ENCODE measurements at regions not wholly inside any gene's neighbourhood (a gene's known extent, or its start where the extent isn't known, plus 50 kb on each side); places are given as distances from the start of the nearest gene placed in this dataset.
"Not testable (repeated sequence)": the region's sequence is repeated elsewhere in the genome, so short reads cannot be mapped to it uniquely, and the experiment has no call there.

- no peak for DNase-seq (ENCODE audit: low read depth in 1 of 2, low spot score in 1 of 2)
Measured at GRCh38 chr1:189654906-189655305, 822.8 kb downstream of the BRINP3 start.

- DNase-seq (ENCODE audit: low read depth in 1 of 2, low spot score in 1 of 2), result no peak
Measured at GRCh38 chr1:189656628-189657530, 820.8 kb downstream of the BRINP3 start.

- no peak for DNase-seq (ENCODE audit: low read depth in 1 of 2, low spot score in 1 of 2)
Measured at GRCh38 chr1:189657715-189658114, 819.9 kb downstream of the BRINP3 start.

GRCh38 chr1:189658381-189658780, 819.3 kb downstream of the BRINP3 start:
- no peak for DNase-seq (ENCODE audit: low read depth in 1 of 2, low spot score in 1 of 2)

- DNase-seq (ENCODE audit: low read depth in 1 of 2, low spot score in 1 of 2), result no peak
Measured at GRCh38 chr1:189659731-189660130, 817.9 kb downstream of the BRINP3 start.

- no peak for DNase-seq (ENCODE audit: low read depth in 1 of 2, low spot score in 1 of 2)
Measured at GRCh38 chr1:189662190-189662589, 815.5 kb downstream of the BRINP3 start.

- no peak for DNase-seq (ENCODE audit: low read depth in 1 of 2, low spot score in 1 of 2)
Measured at GRCh38 chr1:189669846-189670245, 807.8 kb downstream of the BRINP3 start.

- no peak for DNase-seq (ENCODE audit: low read depth in 1 of 2, low spot score in 1 of 2)
Measured at GRCh38 chr1:189673217-189673616, 804.4 kb downstream of the BRINP3 start.

- DNase-seq (ENCODE audit: low read depth in 1 of 2, low spot score in 1 of 2), result no peak
Measured at GRCh38 chr1:189675712-189676244, 801.9 kb downstream of the BRINP3 start.

- no peak for DNase-seq (ENCODE audit: low read depth in 1 of 2, low spot score in 1 of 2)
Measured at GRCh38 chr1:189678779-189679178, 798.9 kb downstream of the BRINP3 start.

GRCh38 chr1:189681252-189681919, 796.3 kb downstream of the BRINP3 start:
- DNase-seq (ENCODE audit: low read depth in 1 of 2, low spot score in 1 of 2), result no peak

- no peak for DNase-seq (ENCODE audit: low read depth in 1 of 2, low spot score in 1 of 2)
Measured at GRCh38 chr1:189682591-189682990, 795.1 kb downstream of the BRINP3 start.

- no peak for DNase-seq (ENCODE audit: low read depth in 1 of 2, low spot score in 1 of 2)
Measured at GRCh38 chr1:189686288-189686687, 791.4 kb downstream of the BRINP3 start.

GRCh38 chr1:189693140-189693539, 784.5 kb downstream of the BRINP3 start:
- DNase-seq (ENCODE audit: low read depth in 1 of 2, low spot score in 1 of 2), result no peak

- no peak for DNase-seq (ENCODE audit: low read depth in 1 of 2, low spot score in 1 of 2)
Measured at GRCh38 chr1:189696297-189696696, 781.4 kb downstream of the BRINP3 start.

GRCh38 chr1:189697113-189697512, 780.6 kb downstream of the BRINP3 start:
- DNase-seq (ENCODE audit: low read depth in 1 of 2, low spot score in 1 of 2), result no peak

GRCh38 chr1:189701606-189702005, 776.1 kb downstream of the BRINP3 start:
- DNase-seq (ENCODE audit: low read depth in 1 of 2, low spot score in 1 of 2), result no peak

- no peak for DNase-seq (ENCODE audit: low read depth in 1 of 2, low spot score in 1 of 2)
Measured at GRCh38 chr1:189706594-189706993, 771.1 kb downstream of the BRINP3 start.

- no peak for DNase-seq (ENCODE audit: low read depth in 1 of 2, low spot score in 1 of 2)
Measured at GRCh38 chr1:189708674-189709073, 769.0 kb downstream of the BRINP3 start.

GRCh38 chr1:189718147-189718795, 759.4 kb downstream of the BRINP3 start:
- DNase-seq (ENCODE audit: low read depth in 1 of 2, low spot score in 1 of 2), result not testable (repeated sequence)

- DNase-seq (ENCODE audit: low read depth in 1 of 2, low spot score in 1 of 2), result no peak
Measured at GRCh38 chr1:189726806-189727205, 750.9 kb downstream of the BRINP3 start.

- no peak for DNase-seq (ENCODE audit: low read depth in 1 of 2, low spot score in 1 of 2)
Measured at GRCh38 chr1:189751311-189751710, 726.4 kb downstream of the BRINP3 start.

All from activated CD4-positive, alpha-beta T cell treated with anti-CD3 and anti-CD28 coated beads, Interleukin-2, amount 50 U/mL, for 24 hours (primary cell).